Tibial nerve (tissue), 4 donors: ENCODE measurements at regions not wholly inside any gene's neighbourhood (a gene's known extent, or its start where the extent isn't known, plus 50 kb on each side); places are given as distances from the start of the nearest gene placed in this dataset.

Source experiments
- DNase-seq, 2 donors: peaks; one replicate each; pipeline ENCODE4 v3.0.0-alpha.2; 2019; ENCODE audit warnings: low spot score in 2 of 2
- H3K27ac ChIP-seq, 4 donors: fragments of 200-600 bp; sonication (generic) in 3 of 4; one replicate each; pipeline ENCODE4 v1.5.1; 2017 to 2019; ENCODE audit warnings: mild to moderate bottlenecking in 1 of 4
- H3K27me3 ChIP-seq, 2 donors: fragments of 200-600 bp; sonication (generic) in 1 of 2; one replicate each; pipeline versions ENCODE4 v1.5.1 to v1.6.0; 2017 to 2019
- H3K36me3 ChIP-seq, 3 donors: fragments of 200-600 bp; sonication (generic); one replicate each; pipeline ENCODE4 v1.5.1; 2018 to 2019
- H3K4me1 ChIP-seq, 4 donors: fragments of 200-600 bp; sonication (generic) in 3 of 4; one replicate each; pipeline ENCODE4 v1.5.1; 2017 to 2019
- H3K4me3 ChIP-seq, 4 donors: fragments of 200-600 bp; sonication (generic) in 3 of 4; one replicate each; pipeline ENCODE4 v1.5.1; 2017 to 2019; ENCODE audit warnings: mild to moderate bottlenecking in 1 of 4, moderate library complexity in 1 of 4
- H3K9me3 ChIP-seq, 4 donors: fragments of 200-600 bp; sonication (generic) in 3 of 4; one replicate each; pipeline ENCODE4 v1.5.1; 2017 to 2019
- EP300 ChIP-seq, 2 donors: sonication (generic); formaldehyde crosslinking; IDR thresholded peaks; one replicate each; pipeline ENCODE4 v1.6.1; 2017; ENCODE audit warnings: antibody characterized with exemption in 2 of 2, mild to moderate bottlenecking in 1 of 2
- POLR2A ChIP-seq, 2 donors: fragments of 450-650 bp; IDR thresholded peaks; one replicate each; pipeline ENCODE4 v1.6.1; 2017; ENCODE audit warnings: antibody characterized with exemption in 2 of 2, mild to moderate bottlenecking in 2 of 2, moderate library complexity in 2 of 2
- WGBS, 2 donors: methylation state at CpG; one replicate each; pipeline ENCODE4 v1.1.5; 2018; 5-methylcytosine and 5-hydroxymethylcytosine counted together
- TF ChIP-seq, protein P1 (sequence below), 5 experiments: fragments of 200-600 bp in 3 of 5; fragments of 450-650 bp in 2 of 5; sonication (generic) in 3 of 5; IDR thresholded peaks; one replicate each; pipeline ENCODE4 v1.5.1; 2016 to 2019; ENCODE audit warnings: antibody characterized with exemption in 5 of 5, mild to moderate bottlenecking in 3 of 5, moderate library complexity in 2 of 5

DNA sequence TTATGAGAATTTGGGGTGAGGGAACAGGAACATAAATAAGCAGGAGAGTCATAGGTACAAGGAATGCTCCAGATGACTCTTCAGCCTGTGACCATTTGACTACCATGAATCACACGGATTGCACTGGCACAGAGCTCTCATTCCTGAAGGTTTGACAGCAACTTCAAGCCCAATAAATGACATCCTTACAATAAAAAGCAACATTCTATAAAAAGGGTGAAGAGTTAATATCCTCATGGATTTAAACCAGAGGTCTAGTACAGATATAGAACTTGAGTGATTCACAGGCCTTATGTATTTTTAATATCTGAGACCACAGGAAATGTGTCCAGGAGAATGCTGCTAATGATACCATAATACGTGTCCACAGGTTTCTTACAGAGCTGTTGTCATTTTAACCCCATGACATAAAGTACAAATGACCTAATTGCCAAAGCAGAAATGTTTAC is 158.1 kb downstream of the IRS2 start:
- no peak overlapping the region for H3K4me3 ChIP-seq
- TF ChIP-seq, protein P1, sequence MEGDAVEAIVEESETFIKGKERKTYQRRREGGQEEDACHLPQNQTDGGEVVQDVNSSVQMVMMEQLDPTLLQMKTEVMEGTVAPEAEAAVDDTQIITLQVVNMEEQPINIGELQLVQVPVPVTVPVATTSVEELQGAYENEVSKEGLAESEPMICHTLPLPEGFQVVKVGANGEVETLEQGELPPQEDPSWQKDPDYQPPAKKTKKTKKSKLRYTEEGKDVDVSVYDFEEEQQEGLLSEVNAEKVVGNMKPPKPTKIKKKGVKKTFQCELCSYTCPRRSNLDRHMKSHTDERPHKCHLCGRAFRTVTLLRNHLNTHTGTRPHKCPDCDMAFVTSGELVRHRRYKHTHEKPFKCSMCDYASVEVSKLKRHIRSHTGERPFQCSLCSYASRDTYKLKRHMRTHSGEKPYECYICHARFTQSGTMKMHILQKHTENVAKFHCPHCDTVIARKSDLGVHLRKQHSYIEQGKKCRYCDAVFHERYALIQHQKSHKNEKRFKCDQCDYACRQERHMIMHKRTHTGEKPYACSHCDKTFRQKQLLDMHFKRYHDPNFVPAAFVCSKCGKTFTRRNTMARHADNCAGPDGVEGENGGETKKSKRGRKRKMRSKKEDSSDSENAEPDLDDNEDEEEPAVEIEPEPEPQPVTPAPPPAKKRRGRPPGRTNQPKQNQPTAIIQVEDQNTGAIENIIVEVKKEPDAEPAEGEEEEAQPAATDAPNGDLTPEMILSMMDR (IDR thresholded peaks at IDR 0.05), result no peak
- TF ChIP-seq POLR2A (IDR thresholded peaks at IDR 0.05), result no peak
- no peak for TF ChIP-seq EP300 (IDR thresholded peaks at IDR 0.05)
- no peaks in the 10 kb centered on the region for H3K9me3 ChIP-seq
- H3K4me1 ChIP-seq, result no peaks in the 10 kb centered on the region
- H3K36me3 ChIP-seq, result no peaks in the 10 kb centered on the region
- no peaks in the 10 kb centered on the region for H3K27me3 ChIP-seq
- WGBS, 2 donors, result 63 to 64% methylated on average over 2 of the region's 2 CpGs
- DNase-seq, result no peak
- H3K27ac ChIP-seq, result no peak overlapping the region

DNA sequence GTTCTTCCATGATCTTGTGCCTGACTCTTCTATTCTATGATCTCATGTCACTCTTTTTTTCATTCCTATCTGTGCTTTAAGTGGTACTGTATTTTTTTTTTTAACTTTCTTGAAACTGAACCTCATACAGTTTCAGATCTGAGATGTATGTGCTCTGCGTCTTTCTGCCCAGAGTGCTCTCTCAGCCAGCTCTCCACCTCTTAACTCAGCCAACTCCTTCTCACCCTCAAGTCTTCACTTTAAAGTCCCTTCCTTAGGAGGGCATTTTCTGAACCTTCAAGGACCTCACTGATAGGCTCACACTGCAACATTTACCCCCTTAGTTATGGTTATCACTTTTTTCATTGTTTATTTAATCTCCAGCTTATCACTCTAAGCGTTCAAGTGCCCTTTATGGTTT is 158.7 kb downstream of the IRS2 start:
- no peaks in the 10 kb centered on the region for H3K27me3 ChIP-seq
- H3K27ac ChIP-seq, result no peak overlapping the region
- WGBS, 2 donors, result 83 to 84% methylated on average over 2 of the region's 2 CpGs
- H3K4me3 ChIP-seq, result no peak overlapping the region
- no peaks in the 10 kb centered on the region for H3K36me3 ChIP-seq
- TF ChIP-seq, protein P1 (IDR thresholded peaks at IDR 0.05), result no peak
- TF ChIP-seq POLR2A (IDR thresholded peaks at IDR 0.05), result no peak
- TF ChIP-seq EP300 (IDR thresholded peaks at IDR 0.05), result no peak
- H3K4me1 ChIP-seq, result no peaks in the 10 kb centered on the region
- H3K9me3 ChIP-seq, result no peaks in the 10 kb centered on the region
- no peak for DNase-seq

DNA sequence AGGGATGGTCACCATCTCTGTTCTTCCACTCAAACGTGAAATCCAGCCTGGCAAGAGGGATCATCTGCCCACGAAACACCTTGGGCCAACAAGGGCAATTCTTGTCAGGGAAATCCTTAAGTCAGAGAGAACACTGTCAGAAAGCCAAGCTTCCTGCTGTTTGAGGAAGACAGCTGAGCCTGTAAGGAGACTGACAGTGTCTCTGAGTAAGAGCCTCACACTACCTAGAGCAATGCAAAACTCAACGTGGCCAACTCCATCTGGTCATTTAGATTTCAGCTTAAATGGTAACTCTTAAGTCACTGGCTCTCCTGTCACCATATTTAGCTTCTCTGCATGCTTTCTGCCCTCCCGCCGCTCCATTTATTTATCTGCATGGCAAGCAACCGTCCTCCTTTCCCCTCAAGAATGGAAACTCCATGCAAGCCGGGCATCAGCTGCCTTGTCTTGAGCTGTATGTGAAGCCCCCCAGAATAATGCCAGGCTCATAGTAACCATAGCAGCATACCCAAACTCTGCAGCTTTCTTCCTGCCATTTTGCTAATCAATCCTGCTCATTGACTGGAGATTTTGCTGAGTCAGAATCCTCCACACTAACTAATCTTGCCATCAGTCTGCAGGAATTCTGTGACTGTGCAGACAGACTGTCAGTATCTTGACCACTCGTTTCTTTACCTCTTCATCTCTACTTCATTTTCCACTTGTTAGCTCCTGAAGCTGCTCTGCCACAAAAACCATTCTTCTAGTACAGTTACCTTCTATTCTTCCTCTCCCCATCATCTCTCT is 159.8 kb downstream of the IRS2 start:
- Histone ChIP-seq H3K4me3 (no peak overlapping the region), H3K9me3 (no peaks in the 10 kb centered on the region), H3K36me3 (no peaks in the 10 kb centered on the region), H3K27me3 (no peaks in the 10 kb centered on the region), H3K4me1 (no peaks in the 10 kb centered on the region), H3K27ac (no peak overlapping the region)
- WGBS, 2 donors, result 71 to 78% methylated on average over 8 of the region's 8 CpGs
- TF ChIP-seq EP300 (IDR thresholded peaks at IDR 0.05) (no peak), POLR2A (IDR thresholded peaks at IDR 0.05) (no peak)
- TF ChIP-seq, protein P1 (IDR thresholded peaks at IDR 0.05), result no peak
- no peak for DNase-seq

DNA sequence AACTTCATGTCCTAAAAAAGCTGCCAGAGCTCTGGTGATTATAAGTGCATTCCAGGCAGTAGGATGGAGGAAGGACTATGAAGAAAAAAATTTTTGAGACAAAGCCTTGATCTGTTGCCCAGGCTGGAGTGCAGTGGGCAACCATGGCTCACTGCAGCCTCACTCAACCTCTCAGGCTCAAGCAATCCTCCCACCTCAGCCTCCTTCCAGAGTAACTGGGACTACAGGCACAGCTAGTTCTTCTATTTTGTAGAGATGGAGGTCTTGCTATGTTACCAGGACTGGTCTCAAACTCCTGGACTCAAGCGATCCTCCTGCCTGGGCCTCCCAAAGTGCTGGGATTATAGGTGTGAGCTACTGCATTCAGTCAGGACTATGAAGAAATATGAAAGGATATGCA is 161.2 kb downstream of the IRS2 start:
- no peak overlapping the region for H3K4me3 ChIP-seq
- TF ChIP-seq POLR2A (IDR thresholded peaks at IDR 0.05), result no peak
- TF ChIP-seq EP300 (IDR thresholded peaks at IDR 0.05), result no peak
- TF ChIP-seq, protein P1 (IDR thresholded peaks at IDR 0.05), result no peak
- 27 to 89% methylated on average over 1 of the region's 1 CpG for WGBS, 2 donors
- DNase-seq, result no peak
- no peaks in the 10 kb centered on the region for H3K27me3 ChIP-seq
- no peaks in the 10 kb centered on the region for H3K4me1 ChIP-seq
- no peaks in the 10 kb centered on the region for H3K9me3 ChIP-seq
- no peaks in the 10 kb centered on the region for H3K36me3 ChIP-seq
- H3K27ac ChIP-seq, result no peak overlapping the region

DNA sequence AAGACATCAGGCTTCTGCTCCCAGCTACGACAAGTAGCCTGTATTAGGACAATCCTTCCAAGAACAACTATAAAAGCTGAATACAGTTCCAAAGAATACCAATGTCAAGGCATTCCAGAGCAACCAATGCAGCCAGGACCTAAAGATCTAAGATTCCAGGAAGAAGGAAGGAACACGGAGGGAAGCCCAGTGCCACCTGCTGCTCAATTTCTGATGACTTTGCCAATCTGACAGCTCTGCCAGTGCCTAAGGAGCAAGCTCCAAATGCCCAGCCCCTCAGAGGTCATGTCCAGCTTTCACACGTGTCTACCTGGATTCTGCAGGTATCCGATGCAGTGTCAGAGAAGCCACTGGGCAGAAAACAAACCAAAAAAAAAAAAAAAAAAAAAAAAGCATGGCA is 164.4 kb downstream of the IRS2 start:
- no peaks in the 10 kb centered on the region for H3K27me3 ChIP-seq
- DNase-seq, result no peak
- no peak for TF ChIP-seq EP300 (IDR thresholded peaks at IDR 0.05)
- H3K27ac ChIP-seq, result no peak overlapping the region
- WGBS, 2 donors, result 83 to 86% methylated on average over 4 of the region's 4 CpGs
- no peaks in the 10 kb centered on the region for H3K9me3 ChIP-seq
- no peaks in the 10 kb centered on the region for H3K36me3 ChIP-seq
- no peak overlapping the region for H3K4me3 ChIP-seq
- no peaks in the 10 kb centered on the region for H3K4me1 ChIP-seq
